Mesothelial cell of epicardium (in vitro differentiated cells): ENCODE measurements at regions not wholly inside any gene's neighbourhood (a gene's known extent, or its start where the extent isn't known, plus 50 kb on each side); places are given as distances from the start of the nearest gene placed in this dataset.
A peak's percentile ranks its signal among the peaks of the same experiment; 100 is the strongest.

Experiments
- DNase-seq, 2 experiments: peaks; one replicate each; pipeline ENCODE4 v3.0.0; 2021; ENCODE audit warnings: low spot score in 2 of 2; ENCODE audit not compliant: unreplicated experiment in 2 of 2
- H3K27ac Mint-ChIP-seq: 2 replicates; pipeline ENCODE4 v1.8.0; 2021; ENCODE audit warnings: mixed read lengths
- H3K27me3 Mint-ChIP-seq: 2 replicates; pipeline ENCODE4 v1.8.0; 2021; ENCODE audit warnings: low read depth, mixed read lengths
- H3K36me3 Mint-ChIP-seq: 2 replicates; pipeline ENCODE4 v1.8.0; 2021; ENCODE audit warnings: mixed read lengths
- H3K4me1 Mint-ChIP-seq: 2 replicates; pipeline ENCODE4 v1.8.0; 2021; ENCODE audit warnings: mixed read lengths
- H3K4me3 Mint-ChIP-seq: 2 replicates; pipeline ENCODE4 v1.8.0; 2021; ENCODE audit warnings: mild to moderate bottlenecking, moderate library complexity, mixed read lengths
- H3K9me3 Mint-ChIP-seq: 2 replicates; pipeline ENCODE4 v1.8.0; 2021; ENCODE audit warnings: mixed read lengths
- TF ChIP-seq, protein P1 (sequence below): fragments of 200-600 bp; sonication (generic); IDR thresholded peaks from one replicate; pipeline ENCODE4 v1.5.0; 2021; ENCODE audit warnings: antibody characterized with exemption; ENCODE audit not compliant: unreplicated experiment

DNA sequence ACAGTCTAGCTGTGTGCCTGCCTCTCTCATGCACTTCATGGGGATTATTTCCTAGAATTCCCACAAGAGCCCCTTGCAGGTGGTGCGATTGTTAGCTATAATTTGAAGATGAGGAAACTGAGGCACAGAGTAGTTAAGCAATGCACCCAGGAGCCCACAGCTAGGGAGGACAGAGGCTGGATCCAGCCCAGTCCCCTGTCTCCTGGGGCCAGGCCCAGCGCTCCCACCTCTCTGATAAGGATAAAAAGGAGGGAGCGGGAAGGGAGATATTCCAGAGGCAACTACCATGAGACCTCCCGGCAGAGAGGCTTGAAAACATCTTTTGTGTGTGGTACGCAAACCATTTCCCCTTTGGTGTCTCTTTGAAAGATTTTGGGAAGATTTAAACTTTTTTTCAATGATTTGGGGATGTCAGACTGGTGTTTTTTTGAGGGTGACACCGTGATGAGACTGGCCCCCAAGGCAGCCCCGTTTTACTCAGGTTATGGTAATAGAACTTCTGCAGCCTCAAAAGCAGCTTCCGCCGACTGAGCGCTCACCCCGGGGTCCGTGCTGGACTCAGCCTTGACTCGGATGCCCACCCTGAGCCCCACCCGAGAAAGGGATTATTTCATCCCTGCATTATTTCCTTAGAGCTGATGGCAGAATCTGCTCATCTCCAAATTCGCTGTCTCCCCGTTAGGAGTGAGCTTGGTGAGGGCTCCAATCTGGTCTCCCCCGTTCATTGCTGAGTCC is 144.7 kb upstream of the IER5L start:
- H3K4me1 Mint-ChIP-seq = peaks cover 70% of the 10 kb centered on the region
- no peak overlapping the region for H3K4me3 Mint-ChIP-seq
- peak overlapping the region; percentile 81 for H3K27ac Mint-ChIP-seq
- DNase-seq = no peak
- H3K27me3 Mint-ChIP-seq = no peaks in the 10 kb centered on the region
- TF ChIP-seq, protein P1, sequence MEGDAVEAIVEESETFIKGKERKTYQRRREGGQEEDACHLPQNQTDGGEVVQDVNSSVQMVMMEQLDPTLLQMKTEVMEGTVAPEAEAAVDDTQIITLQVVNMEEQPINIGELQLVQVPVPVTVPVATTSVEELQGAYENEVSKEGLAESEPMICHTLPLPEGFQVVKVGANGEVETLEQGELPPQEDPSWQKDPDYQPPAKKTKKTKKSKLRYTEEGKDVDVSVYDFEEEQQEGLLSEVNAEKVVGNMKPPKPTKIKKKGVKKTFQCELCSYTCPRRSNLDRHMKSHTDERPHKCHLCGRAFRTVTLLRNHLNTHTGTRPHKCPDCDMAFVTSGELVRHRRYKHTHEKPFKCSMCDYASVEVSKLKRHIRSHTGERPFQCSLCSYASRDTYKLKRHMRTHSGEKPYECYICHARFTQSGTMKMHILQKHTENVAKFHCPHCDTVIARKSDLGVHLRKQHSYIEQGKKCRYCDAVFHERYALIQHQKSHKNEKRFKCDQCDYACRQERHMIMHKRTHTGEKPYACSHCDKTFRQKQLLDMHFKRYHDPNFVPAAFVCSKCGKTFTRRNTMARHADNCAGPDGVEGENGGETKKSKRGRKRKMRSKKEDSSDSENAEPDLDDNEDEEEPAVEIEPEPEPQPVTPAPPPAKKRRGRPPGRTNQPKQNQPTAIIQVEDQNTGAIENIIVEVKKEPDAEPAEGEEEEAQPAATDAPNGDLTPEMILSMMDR = no peak
- no peaks in the 10 kb centered on the region for H3K36me3 Mint-ChIP-seq
- H3K9me3 Mint-ChIP-seq = no peaks in the 10 kb centered on the region

DNA sequence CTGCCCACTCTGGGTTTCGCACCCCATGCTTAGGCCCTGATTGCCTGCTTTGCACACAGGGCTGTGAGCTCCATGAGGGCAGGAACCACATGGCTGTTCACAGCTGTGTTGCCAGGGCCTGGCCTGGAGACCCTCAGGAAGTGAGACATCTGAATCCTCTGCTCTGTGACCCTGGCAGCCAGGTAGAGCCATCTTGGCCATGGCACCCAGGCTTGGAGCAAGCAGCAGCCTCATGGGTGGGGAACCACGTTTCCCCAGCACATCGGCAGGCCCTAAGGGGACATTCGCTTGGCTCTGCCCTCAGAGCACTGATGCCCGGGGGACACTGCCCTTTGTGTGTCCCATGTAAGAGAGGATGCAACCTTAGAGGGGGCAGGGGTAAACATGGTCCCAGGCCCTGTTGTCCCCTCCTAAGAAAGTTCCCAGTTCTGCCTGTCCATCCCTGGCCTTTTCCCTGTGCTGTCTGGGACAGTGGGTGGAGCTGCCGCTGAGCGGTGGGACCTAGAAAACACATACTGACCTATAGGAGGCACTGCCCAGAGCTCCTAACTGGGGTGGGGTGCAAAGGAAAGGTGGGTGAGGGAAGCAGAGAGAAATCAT is 144.1 kb upstream of the IER5L start:
- peaks cover 68% of the 10 kb centered on the region for H3K4me1 Mint-ChIP-seq
- H3K9me3 Mint-ChIP-seq = no peaks in the 10 kb centered on the region
- DNase-seq = no peak
- TF ChIP-seq, protein P1 = no peak
- no peaks in the 10 kb centered on the region for H3K27me3 Mint-ChIP-seq
- no peak overlapping the region for H3K4me3 Mint-ChIP-seq
- no peaks in the 10 kb centered on the region for H3K36me3 Mint-ChIP-seq
- peak overlapping the region; percentile 37 for H3K27ac Mint-ChIP-seq

DNA sequence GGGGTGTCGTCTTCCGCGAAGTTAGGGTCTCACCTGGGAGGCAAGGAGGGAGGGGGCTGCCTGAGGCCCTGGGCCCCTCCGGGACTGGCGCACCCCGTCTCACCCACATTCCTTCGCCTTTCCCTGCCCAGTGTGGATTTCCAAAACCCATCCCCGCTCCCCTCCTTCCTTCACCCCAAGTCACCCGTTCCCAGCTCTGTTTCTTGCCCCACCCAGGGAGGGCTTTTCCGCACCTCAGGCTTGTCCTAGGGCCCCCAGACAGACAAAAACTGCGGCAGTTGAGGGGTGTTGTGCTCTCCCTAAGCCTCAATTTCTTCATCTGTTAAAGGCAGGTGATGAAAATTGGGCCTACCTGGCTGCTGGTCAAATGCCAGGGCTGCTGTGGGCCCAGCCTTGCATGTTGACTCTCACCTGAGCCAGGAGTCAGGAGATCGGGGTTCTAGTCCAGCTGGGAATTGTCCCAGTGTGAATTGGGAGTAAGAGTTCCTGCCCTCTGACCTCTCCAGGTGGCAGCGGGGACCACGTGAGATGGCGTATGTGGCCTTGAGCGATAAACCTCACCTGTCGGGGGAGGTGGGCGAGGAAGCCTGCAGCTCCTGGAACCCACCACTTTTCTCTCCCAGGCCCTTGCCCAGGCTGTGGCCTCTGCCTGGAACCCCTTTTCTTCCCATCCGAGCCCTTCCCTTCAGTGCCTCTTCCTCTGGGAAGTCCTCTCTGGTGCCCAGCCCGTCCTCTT is 143.4 kb upstream of the IER5L start:
- no peak for DNase-seq
- H3K27me3 Mint-ChIP-seq = no peaks in the 10 kb centered on the region
- H3K4me3 Mint-ChIP-seq = peak overlapping the region; percentile 50
- TF ChIP-seq, protein P1 = no peak
- no peaks in the 10 kb centered on the region for H3K9me3 Mint-ChIP-seq
- no peaks in the 10 kb centered on the region for H3K36me3 Mint-ChIP-seq
- peak overlapping the region; percentile 80 for H3K27ac Mint-ChIP-seq
- H3K4me1 Mint-ChIP-seq = peaks cover 64% of the 10 kb centered on the region

DNA sequence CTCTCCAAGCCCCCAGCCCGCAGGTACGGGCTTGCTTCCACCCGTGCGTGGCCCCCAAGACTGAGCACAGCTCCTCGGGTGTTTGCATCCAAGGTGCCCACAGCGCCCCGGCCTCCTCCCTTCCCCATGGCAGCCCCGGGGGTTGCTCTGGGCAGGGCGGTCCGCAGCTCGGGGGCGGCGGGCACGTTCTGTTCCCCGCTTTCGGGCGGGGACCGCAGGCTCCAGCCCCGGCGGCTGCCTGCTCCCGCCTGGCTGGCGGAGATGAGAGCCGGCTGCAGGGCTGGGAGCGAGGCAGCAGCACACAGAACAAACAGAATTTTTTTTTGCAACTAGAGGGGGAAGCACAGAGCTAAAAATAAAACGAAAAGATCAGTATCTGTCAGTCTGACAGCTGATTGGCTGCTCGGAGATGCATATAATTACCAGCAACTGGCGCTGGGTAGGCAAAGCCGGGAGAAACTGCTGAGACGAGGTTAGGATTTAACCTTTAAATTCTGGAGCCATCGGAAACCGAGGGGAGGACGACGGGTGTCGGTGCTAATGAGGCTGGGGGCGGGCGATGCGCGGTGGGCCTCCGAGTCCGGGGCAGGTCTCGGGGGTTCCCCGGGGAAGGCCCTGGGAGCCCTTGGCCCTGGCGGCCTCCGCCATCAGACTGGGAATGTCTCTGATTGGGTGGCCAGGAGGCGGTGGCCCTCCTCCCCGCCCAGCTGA is 142.7 kb upstream of the IER5L start:
- Mint-ChIP-seq H3K27ac (peak overlapping the region; percentile 94), H3K4me1 (peaks cover 62% of the 10 kb centered on the region), H3K36me3 (no peaks in the 10 kb centered on the region), H3K4me3 (peak overlapping the region; percentile 62), H3K27me3 (no peaks in the 10 kb centered on the region), H3K9me3 (no peaks in the 10 kb centered on the region)
- peak in 1 of 2 experiments; percentile 61 for DNase-seq
- TF ChIP-seq, protein P1 = no peak

DNA sequence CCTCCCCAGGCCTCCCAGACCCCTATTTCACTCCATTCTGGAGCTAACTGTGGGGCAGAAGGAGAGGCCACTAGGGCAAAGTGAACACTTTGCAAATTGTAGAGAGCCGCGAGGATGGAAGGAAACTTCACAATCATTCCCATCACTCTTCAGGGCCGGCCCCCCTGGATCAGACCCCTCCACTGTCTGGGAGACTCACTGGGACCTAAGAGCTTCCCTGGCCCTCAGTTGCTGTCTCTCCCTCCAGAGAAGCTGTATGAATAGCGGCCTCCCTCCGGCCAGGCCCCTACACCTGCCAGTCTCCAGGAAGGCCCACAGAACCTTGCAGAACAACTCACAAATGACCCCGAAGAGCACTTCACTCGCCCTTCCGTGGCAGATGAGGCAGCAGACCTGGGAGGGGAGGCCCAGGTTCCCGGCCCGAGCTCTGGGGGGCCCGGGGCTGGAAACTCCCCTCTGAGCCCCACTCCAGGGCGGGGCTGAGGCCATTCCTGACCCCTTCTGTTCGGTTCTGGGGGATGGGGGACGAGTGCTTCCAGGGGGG is 141.9 kb upstream of the IER5L start:
- TF ChIP-seq, protein P1 = no peak
- no peak overlapping the region for H3K4me3 Mint-ChIP-seq
- no peaks in the 10 kb centered on the region for H3K36me3 Mint-ChIP-seq
- peak in 1 of 2 experiments; percentile 37 for DNase-seq
- H3K4me1 Mint-ChIP-seq = peaks cover 62% of the 10 kb centered on the region
- no peaks in the 10 kb centered on the region for H3K9me3 Mint-ChIP-seq
- H3K27ac Mint-ChIP-seq = peak overlapping the region; percentile 94
- no peaks in the 10 kb centered on the region for H3K27me3 Mint-ChIP-seq
